GM12872 (cell line): ENCODE measurements at regions not wholly inside any gene's neighbourhood (a gene's known extent, or its start where the extent isn't known, plus 50 kb on each side); places are given as distances from the start of the nearest gene placed in this dataset.

ENCODE experiments used
- CTCF ChIP-seq: IDR thresholded peaks from 3 replicates; pipeline ENCODE4 v1.5.1; 2011; ENCODE audit warnings: low read depth, mild to moderate bottlenecking, low read length, moderate library complexity; ENCODE audit not compliant: insufficient read depth

GRCh38 chr6:139590206-139590605 lies 215.8 kb upstream of the CITED2 start:
- TF ChIP-seq CTCF, result no peak

GRCh38 chr6:139588734-139589593 lies 214.5 kb upstream of the CITED2 start:
- no peak for TF ChIP-seq CTCF

GRCh38 chr6:139588076-139588639 lies 213.7 kb upstream of the CITED2 start:
- no peak for TF ChIP-seq CTCF

- no peak for TF ChIP-seq CTCF
Measured at GRCh38 chr6:139587469-139587868, 213.0 kb upstream of the CITED2 start.

- no peak for TF ChIP-seq CTCF
Measured at GRCh38 chr6:139586273-139586672, 211.8 kb upstream of the CITED2 start.

- TF ChIP-seq CTCF, result no peak
Measured at GRCh38 chr6:139584599-139584998, 210.2 kb upstream of the CITED2 start.

- no peak for TF ChIP-seq CTCF
Measured at GRCh38 chr6:139583420-139583819, 209.0 kb upstream of the CITED2 start.
